T-cell (primary cell): ENCODE measurements at regions not wholly inside any gene's neighbourhood (a gene's known extent, or its start where the extent isn't known, plus 50 kb on each side); places are given as distances from the start of the nearest gene placed in this dataset.

Experiments used
- ATAC-seq, 4 experiments: fragments of 200-7000 bp in 3 of 4; fragments of 150-1000 bp in 1 of 4; cut with Tn5 transposase; replicated peaks in 1 of 4; 1 replicate in 3 of 4; 2 replicates in 1 of 4; pipeline ENCODE4 v1.10.0; 2021; ENCODE audit warnings: moderate library complexity in 3 of 4, mild to moderate bottlenecking in 2 of 4, moderate number of reproducible peaks in 1 of 4
- CTCF ChIA-PET, 2 donors: fragments of 300-600 bp; sonication (Branson Sonifier 250); formaldehyde crosslinking; loops; one replicate each; lab custom pipeline; 2022; ENCODE audit warnings: antibody characterized with exemption in 2 of 2; lab: Charles Lee
- POLR2A ChIA-PET, 2 donors: fragments of 300-600 bp; sonication (Branson Sonifier 250); formaldehyde crosslinking; loops; one replicate each; lab custom pipeline; 2022; ENCODE audit warnings: antibody characterized with exemption in 2 of 2; lab: Charles Lee
- DNase-seq, 35 experiments: peaks; one replicate each; pipeline versions ENCODE4 v3.0.0 to v3.0.0-alpha.2; 2013 to 2023
- H3K27ac ChIP-seq: one replicate; pipeline ENCODE4 v1.5.1; 2013; ENCODE audit warnings: low read length
- H3K27me3 ChIP-seq, 2 experiments: replicated peaks in 1 of 2; 1 replicate in 1 of 2; 2 replicates in 1 of 2; pipeline versions ENCODE4 v1.6.1 to v1.7.0; 2013; ENCODE audit warnings: low read length in 1 of 2, mixed read lengths in 1 of 2; ENCODE audit not compliant: control insufficient read depth in 2 of 2, insufficient read depth in 2 of 2; ENCODE audit errors: extremely low read depth in 1 of 2
- H3K36me3 ChIP-seq, 2 donors: 1 replicate in 1 of 2; 2 replicates in 1 of 2; pipeline versions ENCODE4 v1.6.1 to v1.7.0; 2013; ENCODE audit warnings: low read length in 1 of 2; ENCODE audit not compliant: control insufficient read depth in 2 of 2, insufficient read depth in 1 of 2; ENCODE audit errors: extremely low read depth in 1 of 2
- H3K4me1 ChIP-seq, 2 experiments: 1 replicate in 1 of 2; 2 replicates in 1 of 2; pipeline versions ENCODE4 v1.6.1 to v1.7.0; 2013; ENCODE audit warnings: low read length in 2 of 2, mixed read lengths in 1 of 2; ENCODE audit not compliant: insufficient read depth in 2 of 2, control insufficient read depth in 1 of 2; ENCODE audit errors: extremely low read depth in 1 of 2
- H3K4me3 ChIP-seq, 2 donors: 1 replicate in 1 of 2; 2 replicates in 1 of 2; pipeline versions ENCODE4 v1.5.1 to v1.7.0; 2013; ENCODE audit warnings: mild to moderate bottlenecking in 2 of 2, low read length in 1 of 2, moderate library complexity in 1 of 2; ENCODE audit not compliant: control insufficient read depth in 1 of 2; ENCODE audit errors: extremely low read depth in 1 of 2
- H3K9me3 ChIP-seq: 2 replicates; pipeline ENCODE4 v1.7.0; 2013
- H3K27ac Mint-ChIP-seq, 2 donors: one replicate each; pipeline ENCODE4 v1.8.0; 2020 to 2021; ENCODE audit warnings: mild to moderate bottlenecking in 2 of 2, mixed read lengths in 2 of 2
- H3K27me3 Mint-ChIP-seq, 2 donors: one replicate each; pipeline ENCODE4 v1.8.0; 2021 to 2022; ENCODE audit warnings: mixed read lengths in 2 of 2
- H3K36me3 Mint-ChIP-seq: one replicate; pipeline ENCODE4 v1.8.0; 2021; ENCODE audit warnings: mixed read lengths
- H3K4me1 Mint-ChIP-seq, 3 donors: one replicate each; pipeline ENCODE4 v1.8.0; 2020 to 2022; ENCODE audit warnings: mixed read lengths in 3 of 3, mild to moderate bottlenecking in 1 of 3
- H3K4me3 Mint-ChIP-seq, 3 donors: one replicate each; pipeline ENCODE4 v1.8.0; 2020 to 2022; ENCODE audit warnings: mild to moderate bottlenecking in 3 of 3, mixed read lengths in 3 of 3, moderate library complexity in 3 of 3
- H3K9me3 Mint-ChIP-seq, 3 donors: one replicate each; pipeline ENCODE4 v1.8.0; 2020 to 2022; ENCODE audit warnings: mixed read lengths in 3 of 3
- WGBS: methylation state at CpG from one replicate; pipeline ENCODE4 v1.1.5; 2013; ENCODE audit warnings: missing lambda C conversion rate; ENCODE audit not compliant: insufficient coverage; 5-methylcytosine and 5-hydroxymethylcytosine counted together

GRCh38 chr20:3354247-3354646 is 53.2 kb downstream of the DNAAF9 start:
- 100% methylated on average over 1 of the region's 1 CpG for WGBS
- Mint-ChIP-seq H3K4me1 (no peaks in the 10 kb centered on the region), H3K27me3 (no peaks in the 10 kb centered on the region), H3K36me3 (peaks cover 12% of the 10 kb centered on the region), H3K9me3 (no peaks in the 10 kb centered on the region), H3K27ac (no peak overlapping the region), H3K4me3 (no peak overlapping the region)
- ChIA-PET CTCF (no interaction called here), POLR2A (no interaction called here)
- Histone ChIP-seq H3K27ac (no peak overlapping the region), H3K4me3 (no peak overlapping the region), H3K27me3 (no peaks in the 10 kb centered on the region), H3K36me3 (peaks cover 0 to 4% of the 10 kb centered on the region in 2 donors), H3K9me3 (no peaks in the 10 kb centered on the region), H3K4me1 (no peaks in the 10 kb centered on the region)
- ATAC-seq (no peak), DNase-seq (no peak)

- Mint-ChIP-seq H3K9me3 (no peaks in the 10 kb centered on the region), H3K27ac (no peak overlapping the region), H3K4me3 (no peak overlapping the region), H3K4me1 (no peaks in the 10 kb centered on the region), H3K27me3 (no peaks in the 10 kb centered on the region), H3K36me3 (peaks cover 9% of the 10 kb centered on the region)
- Histone ChIP-seq H3K4me1 (no peaks in the 10 kb centered on the region), H3K27ac (no peak overlapping the region), H3K9me3 (no peaks in the 10 kb centered on the region), H3K36me3 (no peaks in the 10 kb centered on the region), H3K4me3 (no peak overlapping the region), H3K27me3 (no peaks in the 10 kb centered on the region)
- DNase-seq, result no peak
- WGBS, result no CpG with 5 or more reads among the region's 2 CpGs
- CTCF ChIA-PET, result no interaction called here
- no peak for ATAC-seq
- POLR2A ChIA-PET, result no interaction called here
Measured at GRCh38 chr20:3353646-3354045, 53.8 kb downstream of the DNAAF9 start.

- ChIA-PET POLR2A (no interaction called here), CTCF (no interaction called here)
- no peaks in the 10 kb centered on the region for H3K9me3 ChIP-seq
- no peak overlapping the region for H3K4me3 ChIP-seq
- Mint-ChIP-seq H3K4me1 (no peaks in the 10 kb centered on the region), H3K27ac (no peak overlapping the region), H3K36me3 (peaks cover 14% of the 10 kb centered on the region), H3K9me3 (no peaks in the 10 kb centered on the region), H3K27me3 (no peaks in the 10 kb centered on the region), H3K4me3 (no peak overlapping the region)
- WGBS, result 96% methylated on average over 3 of the region's 6 CpGs
- H3K36me3 ChIP-seq, result no peaks in the 10 kb centered on the region
- ATAC-seq (no peak), DNase-seq (no peak)
- no peak overlapping the region for H3K27ac ChIP-seq
- no peaks in the 10 kb centered on the region for H3K4me1 ChIP-seq
- H3K27me3 ChIP-seq, result no peaks in the 10 kb centered on the region
Measured at GRCh38 chr20:3352202-3352601, 55.3 kb downstream of the DNAAF9 start.

GRCh38 chr20:3350422-3350821 is 57.0 kb downstream of the DNAAF9 start:
- no peaks in the 10 kb centered on the region for H3K4me1 ChIP-seq
- DNase-seq, result no peak
- WGBS, result no CpG with 5 or more reads among the region's 1 CpG
- H3K27me3 Mint-ChIP-seq, result no peaks in the 10 kb centered on the region
- CTCF ChIA-PET, result no interaction called here
- H3K36me3 Mint-ChIP-seq, result peaks cover 25% of the 10 kb centered on the region
- H3K27me3 ChIP-seq, result no peaks in the 10 kb centered on the region
- no peaks in the 10 kb centered on the region for H3K9me3 ChIP-seq
- ATAC-seq, result no peak
- POLR2A ChIA-PET, result no interaction called here
- H3K4me3 ChIP-seq, result no peak overlapping the region
- H3K36me3 ChIP-seq, result no peaks in the 10 kb centered on the region
- no peaks in the 10 kb centered on the region for H3K4me1 Mint-ChIP-seq
- no peak overlapping the region for H3K27ac ChIP-seq
- H3K4me3 Mint-ChIP-seq, result no peak overlapping the region
- H3K27ac Mint-ChIP-seq, result no peak overlapping the region
- no peaks in the 10 kb centered on the region for H3K9me3 Mint-ChIP-seq

GRCh38 chr20:3349786-3350185 is 57.7 kb downstream of the DNAAF9 start:
- Histone ChIP-seq H3K36me3 (no peaks in the 10 kb centered on the region), H3K27me3 (no peaks in the 10 kb centered on the region), H3K27ac (no peak overlapping the region), H3K4me3 (no peak overlapping the region), H3K9me3 (no peaks in the 10 kb centered on the region), H3K4me1 (no peaks in the 10 kb centered on the region)
- peaks cover 27% of the 10 kb centered on the region for H3K36me3 Mint-ChIP-seq
- POLR2A ChIA-PET, result no interaction called here
- no peak for DNase-seq
- no peak for ATAC-seq
- H3K27me3 Mint-ChIP-seq, result no peaks in the 10 kb centered on the region
- H3K4me3 Mint-ChIP-seq, result no peak overlapping the region
- no peak overlapping the region for H3K27ac Mint-ChIP-seq
- no peaks in the 10 kb centered on the region for H3K4me1 Mint-ChIP-seq
- CTCF ChIA-PET, result no interaction called here
- 83% methylated on average over 1 of the region's 2 CpGs for WGBS
- no peaks in the 10 kb centered on the region for H3K9me3 Mint-ChIP-seq

- CTCF ChIA-PET, result no interaction called here
- Mint-ChIP-seq H3K4me3 (no peak overlapping the region), H3K36me3 (peaks cover 33% of the 10 kb centered on the region)
Measured at GRCh38 chr20:3342766-3343165, 64.7 kb downstream of the DNAAF9 start.

GRCh38 chr20:3340443-3340842 is 67.0 kb downstream of the DNAAF9 start:
- no peak for ATAC-seq
- ChIA-PET POLR2A (no interaction called here), CTCF (no interaction called here)
- Histone ChIP-seq H3K27me3 (no peaks in the 10 kb centered on the region), H3K27ac (no peak overlapping the region), H3K4me3 (no peak overlapping the region), H3K36me3 (peaks cover 0 to 7% of the 10 kb centered on the region in 2 donors), H3K4me1 (no peaks in the 10 kb centered on the region), H3K9me3 (no peaks in the 10 kb centered on the region)
- DNase-seq, result no peak
- peaks cover 24% of the 10 kb centered on the region for H3K36me3 Mint-ChIP-seq
- H3K27ac Mint-ChIP-seq, result no peak overlapping the region
- 97% methylated on average over 6 of the region's 9 CpGs for WGBS
- no peaks in the 10 kb centered on the region for H3K4me1 Mint-ChIP-seq
- no peaks in the 10 kb centered on the region for H3K27me3 Mint-ChIP-seq
- no peaks in the 10 kb centered on the region for H3K9me3 Mint-ChIP-seq
- H3K4me3 Mint-ChIP-seq, result no peak overlapping the region

More at GRCh38 chr20:3342766-3343165, 64.7 kb downstream of the DNAAF9 start:
- Histone ChIP-seq H3K4me3 (no peak overlapping the region), H3K36me3 (peaks cover 0 to 4% of the 10 kb centered on the region in 2 donors), H3K9me3 (no peaks in the 10 kb centered on the region), H3K27me3 (no peaks in the 10 kb centered on the region), H3K27ac (no peak overlapping the region), H3K4me1 (no peaks in the 10 kb centered on the region)
- H3K4me1 Mint-ChIP-seq, result no peaks in the 10 kb centered on the region
- DNase-seq (no peak), ATAC-seq (no peak)
- H3K27ac Mint-ChIP-seq, result no peak overlapping the region
- POLR2A ChIA-PET, result no interaction called here
- 100% methylated on average over 3 of the region's 3 CpGs for WGBS
- H3K9me3 Mint-ChIP-seq, result no peaks in the 10 kb centered on the region
- no peaks in the 10 kb centered on the region for H3K27me3 Mint-ChIP-seq
